ENCODE measurements at regions not wholly inside any gene's neighbourhood (a gene's known extent, or its start where the extent isn't known, plus 50 kb on each side); places are given as distances from the start of the nearest gene placed in this dataset.
"Not testable (repeated sequence)": the region's sequence is repeated elsewhere in the genome, so short reads cannot be mapped to it uniquely, and the experiment has no call there.

GRCh38 chr5:118088448-118088847 is 899.9 kb downstream of the DTWD2 start:
- DNase-seq (ENCODE audit: low read depth in 2 of 3, low spot score in 1 of 3): no peak

- no peak for DNase-seq (ENCODE audit: low read depth in 2 of 3, low spot score in 1 of 3)
Measured at GRCh38 chr5:118076490-118076889, 911.9 kb downstream of the DTWD2 start.

GRCh38 chr5:118070041-118070440 is 918.3 kb downstream of the DTWD2 start:
- no peak for DNase-seq (ENCODE audit: low read depth in 2 of 3, low spot score in 1 of 3)

GRCh38 chr5:118069452-118069851 is 918.9 kb downstream of the DTWD2 start:
- no peak for DNase-seq (ENCODE audit: low read depth in 2 of 3, low spot score in 1 of 3)

- DNase-seq (ENCODE audit: low read depth in 2 of 3, low spot score in 1 of 3): no peak
Measured at GRCh38 chr5:118068886-118069285, 919.5 kb downstream of the DTWD2 start.

GRCh38 chr5:118063836-118064235 is 924.5 kb downstream of the DTWD2 start:
- DNase-seq (ENCODE audit: low read depth in 2 of 3, low spot score in 1 of 3): not testable (repeated sequence)

GRCh38 chr5:118060833-118061232 is 927.5 kb downstream of the DTWD2 start:
- no peak for DNase-seq (ENCODE audit: low read depth in 2 of 3, low spot score in 1 of 3)

GRCh38 chr5:118052503-118052902 is 935.8 kb downstream of the DTWD2 start:
- no peak for DNase-seq (ENCODE audit: low read depth in 2 of 3, low spot score in 1 of 3)

GRCh38 chr5:118044169-118044568 is 944.2 kb downstream of the DTWD2 start:
- no peak for DNase-seq (ENCODE audit: low read depth in 2 of 3, low spot score in 1 of 3)

GRCh38 chr5:118043531-118043930 is 944.8 kb downstream of the DTWD2 start:
- no peak for DNase-seq (ENCODE audit: low read depth in 2 of 3, low spot score in 1 of 3)

GRCh38 chr5:118042076-118042475 is 946.3 kb downstream of the DTWD2 start:
- DNase-seq (ENCODE audit: low read depth in 2 of 3, low spot score in 1 of 3): no peak

GRCh38 chr5:118040496-118040895 is 947.9 kb downstream of the DTWD2 start:
- no peak for DNase-seq (ENCODE audit: low read depth in 2 of 3, low spot score in 1 of 3)

GRCh38 chr5:118033686-118034338 is 954.5 kb downstream of the DTWD2 start:
- no peak for DNase-seq (ENCODE audit: low read depth in 2 of 3, low spot score in 1 of 3)

- no peak for DNase-seq (ENCODE audit: low read depth in 2 of 3, low spot score in 1 of 3)
Measured at GRCh38 chr5:118029807-118030206, 958.5 kb downstream of the DTWD2 start.

- DNase-seq (ENCODE audit: low read depth in 2 of 3, low spot score in 1 of 3): no peak
Measured at GRCh38 chr5:118022062-118022461, 966.3 kb downstream of the DTWD2 start.

- no peak for DNase-seq (ENCODE audit: low read depth in 2 of 3, low spot score in 1 of 3)
Measured at GRCh38 chr5:118017536-118017935, 970.8 kb downstream of the DTWD2 start.

- DNase-seq (ENCODE audit: low read depth in 2 of 3, low spot score in 1 of 3): no peak
Measured at GRCh38 chr5:118016396-118016795, 972.0 kb downstream of the DTWD2 start.

- no peak for DNase-seq (ENCODE audit: low read depth in 2 of 3, low spot score in 1 of 3)
Measured at GRCh38 chr5:118015511-118015910, 972.8 kb downstream of the DTWD2 start.

GRCh38 chr5:118009741-118010297 is 978.5 kb downstream of the DTWD2 start:
- DNase-seq (ENCODE audit: low read depth in 2 of 3, low spot score in 1 of 3): no peak

- no peak for DNase-seq (ENCODE audit: low read depth in 2 of 3, low spot score in 1 of 3)
Measured at GRCh38 chr5:118008779-118009178, 979.6 kb downstream of the DTWD2 start.

GRCh38 chr5:118007262-118007661 is 981.1 kb downstream of the DTWD2 start:
- DNase-seq (ENCODE audit: low read depth in 2 of 3, low spot score in 1 of 3): no peak

- DNase-seq (ENCODE audit: low read depth in 2 of 3, low spot score in 1 of 3): no peak
Measured at GRCh38 chr5:118006219-118006618, 982.1 kb downstream of the DTWD2 start.

- DNase-seq (ENCODE audit: low read depth in 2 of 3, low spot score in 1 of 3): no peak
Measured at GRCh38 chr5:117999939-118000549, 988.3 kb downstream of the DTWD2 start.

All from stimulated activated CD4-positive, alpha-beta T cell treated with anti-CD3 and anti-CD28 coated beads, Interleukin-12 subunit alpha, Interleukin-12 subunit beta, amount 100 ng/mL, for 48 hours (primary cell).